ENCODE measurements at regions not wholly inside any gene's neighbourhood (a gene's known extent, or its start where the extent isn't known, plus 50 kb on each side); places are given as distances from the start of the nearest gene placed in this dataset.

- H3K4me3 ChIP-seq (replicated peaks in 1 of 2; ENCODE audit: low read depth in 2 of 2, low read length in 2 of 2), result no peak overlapping the region
- DNase-seq (ENCODE audit: low read depth in 2 of 2), result no peak
- TF ChIP-seq, protein P1, sequence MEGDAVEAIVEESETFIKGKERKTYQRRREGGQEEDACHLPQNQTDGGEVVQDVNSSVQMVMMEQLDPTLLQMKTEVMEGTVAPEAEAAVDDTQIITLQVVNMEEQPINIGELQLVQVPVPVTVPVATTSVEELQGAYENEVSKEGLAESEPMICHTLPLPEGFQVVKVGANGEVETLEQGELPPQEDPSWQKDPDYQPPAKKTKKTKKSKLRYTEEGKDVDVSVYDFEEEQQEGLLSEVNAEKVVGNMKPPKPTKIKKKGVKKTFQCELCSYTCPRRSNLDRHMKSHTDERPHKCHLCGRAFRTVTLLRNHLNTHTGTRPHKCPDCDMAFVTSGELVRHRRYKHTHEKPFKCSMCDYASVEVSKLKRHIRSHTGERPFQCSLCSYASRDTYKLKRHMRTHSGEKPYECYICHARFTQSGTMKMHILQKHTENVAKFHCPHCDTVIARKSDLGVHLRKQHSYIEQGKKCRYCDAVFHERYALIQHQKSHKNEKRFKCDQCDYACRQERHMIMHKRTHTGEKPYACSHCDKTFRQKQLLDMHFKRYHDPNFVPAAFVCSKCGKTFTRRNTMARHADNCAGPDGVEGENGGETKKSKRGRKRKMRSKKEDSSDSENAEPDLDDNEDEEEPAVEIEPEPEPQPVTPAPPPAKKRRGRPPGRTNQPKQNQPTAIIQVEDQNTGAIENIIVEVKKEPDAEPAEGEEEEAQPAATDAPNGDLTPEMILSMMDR (IDR thresholded peaks at IDR 0.05; ENCODE audit: low read depth, low read length), result no peak
Measured at GRCh38 chr13:56706485-56706884, 434.2 kb upstream of the PRR20A start.

GRCh38 chr13:56713656-56714055, 427.1 kb upstream of the PRR20A start:
- TF ChIP-seq, protein P1 (IDR thresholded peaks at IDR 0.05; ENCODE audit: low read depth, low read length), result no peak
- DNase-seq (ENCODE audit: low read depth in 2 of 2), result no peak
- no peak overlapping the region for H3K4me3 ChIP-seq (replicated peaks in 1 of 2; ENCODE audit: low read depth in 2 of 2, low read length in 2 of 2)

GRCh38 chr13:56718791-56719190, 421.9 kb upstream of the PRR20A start:
- no peak for DNase-seq (ENCODE audit: low read depth in 2 of 2)
- no peak overlapping the region for H3K4me3 ChIP-seq (replicated peaks in 1 of 2; ENCODE audit: low read depth in 2 of 2, low read length in 2 of 2)
- TF ChIP-seq, protein P1 (IDR thresholded peaks at IDR 0.05; ENCODE audit: low read depth, low read length), result no peak

DNA sequence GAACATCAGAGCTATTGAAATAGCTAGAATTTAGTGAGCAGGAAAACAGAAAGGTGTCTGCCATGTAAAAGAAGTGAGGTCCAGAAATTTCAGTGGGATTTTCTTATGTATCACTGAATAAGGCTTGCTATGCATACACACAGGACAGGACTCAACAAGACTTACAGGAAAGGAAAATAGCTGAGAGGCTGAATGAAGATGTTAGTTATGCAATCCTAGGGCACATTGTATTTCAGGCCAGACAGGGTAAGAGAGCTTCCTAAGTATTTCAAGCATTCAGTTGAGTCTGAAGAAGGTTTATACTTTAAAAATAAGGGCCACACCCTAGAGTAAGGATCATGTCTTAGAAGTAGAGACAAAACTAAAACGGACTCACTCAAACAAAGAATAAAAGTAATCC, 419.9 kb upstream of the PRR20A start:
- DNase-seq (ENCODE audit: low read depth in 2 of 2), result no peak
- TF ChIP-seq, protein P1 (IDR thresholded peaks at IDR 0.05; ENCODE audit: low read depth, low read length), result no peak
- no peak overlapping the region for H3K4me3 ChIP-seq (replicated peaks in 1 of 2; ENCODE audit: low read depth in 2 of 2, low read length in 2 of 2)

GRCh38 chr13:56735537-56735942, 405.2 kb upstream of the PRR20A start:
- TF ChIP-seq, protein P1 (IDR thresholded peaks at IDR 0.05; ENCODE audit: low read depth, low read length), result no peak
- no peak for DNase-seq (ENCODE audit: low read depth in 2 of 2)
- no peak overlapping the region for H3K4me3 ChIP-seq (replicated peaks in 1 of 2; ENCODE audit: low read depth in 2 of 2, low read length in 2 of 2)

DNA sequence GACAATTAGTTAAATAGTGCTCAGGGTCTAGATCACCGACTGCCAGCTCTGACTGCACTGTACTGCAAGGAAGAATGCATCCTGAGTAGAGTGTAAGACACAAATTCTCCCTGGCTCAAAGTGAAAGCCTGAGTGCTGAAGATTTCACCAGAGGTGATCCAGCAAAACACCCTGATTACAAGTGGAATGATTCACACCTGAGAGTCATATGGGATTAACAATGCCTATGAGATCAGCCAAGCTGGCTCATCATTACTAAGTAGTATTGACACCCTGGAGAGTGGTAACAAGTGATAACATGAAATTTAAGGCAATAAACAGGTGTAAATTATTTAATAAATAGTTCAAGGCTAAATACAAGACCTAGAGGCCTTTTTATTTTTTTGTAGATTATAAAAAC, 403.8 kb upstream of the PRR20A start:
- TF ChIP-seq, protein P1 (IDR thresholded peaks at IDR 0.05; ENCODE audit: low read depth, low read length), result no peak
- DNase-seq (ENCODE audit: low read depth in 2 of 2), result no peak
- no peak overlapping the region for H3K4me3 ChIP-seq (replicated peaks in 1 of 2; ENCODE audit: low read depth in 2 of 2, low read length in 2 of 2)

DNA sequence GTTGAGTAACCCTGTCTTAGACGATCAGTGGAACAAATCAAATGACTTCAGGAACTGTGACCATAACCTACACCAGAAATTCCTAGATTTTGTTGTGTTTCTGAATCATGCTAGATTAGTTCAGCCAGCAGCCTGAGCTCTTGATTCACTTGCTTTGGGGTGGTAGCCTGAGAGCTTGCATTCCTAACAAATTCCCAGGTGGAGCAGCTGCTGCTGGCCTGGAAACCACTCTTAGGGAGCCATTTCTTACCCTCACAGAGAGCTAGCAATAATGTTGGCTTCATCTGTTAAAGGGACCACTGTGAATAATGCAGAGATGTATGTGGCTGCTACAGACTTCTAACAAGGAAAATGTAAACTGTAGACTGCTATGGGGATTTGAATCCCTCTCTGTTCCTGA, 388.1 kb upstream of the PRR20A start:
- no peak for DNase-seq (ENCODE audit: low read depth in 2 of 2)
- TF ChIP-seq, protein P1 (IDR thresholded peaks at IDR 0.05; ENCODE audit: low read depth, low read length), result no peak
- no peak overlapping the region for H3K4me3 ChIP-seq (replicated peaks in 1 of 2; ENCODE audit: low read depth in 2 of 2, low read length in 2 of 2)

Data from cardiac fibroblast (primary cell).